HG03558 (cell line): ENCODE measurements at regions not wholly inside any gene's neighbourhood (a gene's known extent, or its start where the extent isn't known, plus 50 kb on each side); places are given as distances from the start of the nearest gene placed in this dataset.

Experiments
- ATAC-seq: cut with Tn5 transposase; IDR thresholded peaks from one replicate; pipeline ENCODE4 v1.9.1; 2021; ENCODE audit warnings: moderate number of reproducible peaks; ENCODE audit not compliant: unreplicated experiment; ENCODE audit errors: extremely low read depth

- no peak for ATAC-seq
Observed at GRCh38 chr1:63269571-63269970, 52.8 kb upstream of the FOXD3 start.
